ENCODE measurements at regions not wholly inside any gene's neighbourhood (a gene's known extent, or its start where the extent isn't known, plus 50 kb on each side); places are given as distances from the start of the nearest gene placed in this dataset.

- Histone ChIP-seq H3K27ac (no peak overlapping the region), H3K9me3 (no peaks in the 10 kb centered on the region), H3K27me3 (no peaks in the 10 kb centered on the region), H3K4me3 (no peak overlapping the region), H3K4me1 (no peaks in the 10 kb centered on the region), H3K36me3 (no peaks in the 10 kb centered on the region)
- intact Hi-C loops (cut with DNase I; ENCODE audit: low total_unique reads) = no loop called here
- TF ChIP-seq CTCF (IDR thresholded peaks at IDR 0.05) = no peak
- DNase-seq = no peak
Measured at GRCh38 chr11:97739932-97740800, 1280.6 kb upstream of the CNTN5 start.

DNA sequence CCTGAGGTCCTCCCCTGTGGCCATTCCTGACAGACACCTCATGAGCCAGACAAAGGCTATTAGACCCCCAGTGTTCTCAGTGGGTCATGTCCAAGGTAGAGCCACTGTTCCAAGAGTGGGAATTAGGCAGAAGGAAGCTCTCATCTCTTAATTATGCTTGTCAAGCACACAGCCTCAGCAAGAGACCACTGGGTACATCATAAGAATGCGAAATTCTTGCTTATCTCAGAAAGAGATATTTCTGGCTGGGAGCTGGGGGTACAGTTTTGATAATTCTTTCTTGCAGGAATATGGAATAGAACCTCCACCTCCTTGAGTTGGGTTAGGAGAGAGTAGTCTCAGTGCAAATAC lies 1280.0 kb upstream of the CNTN5 start:
- no peak for DNase-seq
- intact Hi-C loops (cut with DNase I; ENCODE audit: low total_unique reads) = no loop called here
- Histone ChIP-seq H3K4me3 (no peak overlapping the region), H3K4me1 (no peaks in the 10 kb centered on the region), H3K36me3 (no peaks in the 10 kb centered on the region), H3K27me3 (no peaks in the 10 kb centered on the region), H3K27ac (no peak overlapping the region), H3K9me3 (no peaks in the 10 kb centered on the region)
- TF ChIP-seq CTCF (IDR thresholded peaks at IDR 0.05) = no peak

DNA sequence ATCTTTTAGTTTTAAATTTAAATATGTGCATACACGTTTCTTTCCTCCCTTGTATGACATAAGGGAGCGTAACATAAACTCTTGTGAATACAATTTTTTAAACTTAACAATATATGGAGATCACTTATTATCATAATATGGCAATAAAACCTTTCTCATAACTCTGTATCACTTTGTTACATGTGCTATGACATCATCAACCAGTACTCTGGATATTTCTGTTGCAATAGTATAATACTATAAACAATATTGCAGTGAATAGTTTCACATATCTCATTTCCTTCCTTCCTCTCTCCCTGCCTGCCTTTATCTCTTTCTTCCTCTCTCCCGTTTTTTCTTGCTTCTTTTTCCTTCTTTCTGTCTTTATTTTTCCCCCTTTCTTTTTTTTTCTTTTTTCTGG lies 1278.0 kb upstream of the CNTN5 start:
- Histone ChIP-seq H3K9me3 (no peaks in the 10 kb centered on the region), H3K27ac (no peak overlapping the region), H3K4me3 (no peak overlapping the region), H3K36me3 (no peaks in the 10 kb centered on the region), H3K27me3 (no peaks in the 10 kb centered on the region), H3K4me1 (no peaks in the 10 kb centered on the region)
- no peak for DNase-seq
- no peak for TF ChIP-seq CTCF (IDR thresholded peaks at IDR 0.05)
- intact Hi-C loops (cut with DNase I; ENCODE audit: low total_unique reads) = no loop called here

- TF ChIP-seq CTCF (IDR thresholded peaks at IDR 0.05) = no peak
- intact Hi-C loops (cut with DNase I; ENCODE audit: low total_unique reads) = no loop called here
Measured at GRCh38 chr11:97743205-97743742, 1277.5 kb upstream of the CNTN5 start.

DNA sequence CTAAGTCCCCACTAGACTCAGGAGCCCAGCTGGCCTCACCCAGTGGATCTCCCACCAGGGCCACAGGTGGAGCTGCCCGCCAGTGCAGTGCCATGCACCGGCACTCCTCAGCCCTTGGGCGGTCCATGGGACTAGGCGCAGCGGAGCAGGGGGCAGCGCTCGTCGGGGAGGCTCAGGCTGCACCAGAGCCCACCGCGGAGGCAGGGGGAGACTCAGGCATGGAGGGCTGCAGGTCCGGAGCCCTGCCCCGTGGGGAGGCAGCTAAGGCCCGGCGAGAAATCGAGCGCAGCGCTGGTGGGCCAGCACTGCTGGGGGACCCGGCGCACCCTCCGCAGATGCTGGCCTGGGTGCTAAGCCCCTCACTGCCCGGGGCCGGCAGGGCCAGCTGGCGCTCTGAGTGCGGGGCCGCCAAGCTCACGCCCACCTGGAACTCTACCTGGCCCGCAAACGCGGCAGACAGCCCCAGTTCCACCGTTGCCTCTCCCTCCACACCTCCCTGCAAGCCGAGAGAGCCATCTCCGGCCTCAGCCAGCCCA lies 1275.2 kb upstream of the CNTN5 start:
- Histone ChIP-seq H3K27ac (no peak overlapping the region), H3K4me1 (no peaks in the 10 kb centered on the region), H3K27me3 (no peaks in the 10 kb centered on the region), H3K4me3 (no peak overlapping the region), H3K9me3 (no peaks in the 10 kb centered on the region), H3K36me3 (no peaks in the 10 kb centered on the region)
- intact Hi-C loops (cut with DNase I; ENCODE audit: low total_unique reads) = no loop called here
- no peak for DNase-seq
- TF ChIP-seq CTCF (IDR thresholded peaks at IDR 0.05) = no peak

More at GRCh38 chr11:97743205-97743742, 1277.5 kb upstream of the CNTN5 start:
- DNase-seq = no peak
- Histone ChIP-seq H3K27ac (no peak overlapping the region), H3K4me1 (no peaks in the 10 kb centered on the region), H3K9me3 (no peaks in the 10 kb centered on the region), H3K4me3 (no peak overlapping the region), H3K36me3 (no peaks in the 10 kb centered on the region), H3K27me3 (no peaks in the 10 kb centered on the region)

Data from tibial artery (tissue), 4 donors.